Suprapubic skin (tissue), 3 donors: ENCODE measurements at regions not wholly inside any gene's neighbourhood (a gene's known extent, or its start where the extent isn't known, plus 50 kb on each side); places are given as distances from the start of the nearest gene placed in this dataset.

Experiments
- POLR2AphosphoS5 ChIP-seq, 3 donors: sonication (generic); formaldehyde crosslinking; IDR thresholded peaks; one replicate each; pipeline ENCODE4 v1.6.1; 2017; ENCODE audit warnings: antibody characterized with exemption in 3 of 3
- TF ChIP-seq, protein P1 (sequence below), 2 donors: fragments of 200-600 bp in 1 of 2; fragments of 450-650 bp in 1 of 2; sonication (generic) in 1 of 2; IDR thresholded peaks; one replicate each; pipeline ENCODE4 v1.5.1; 2016 to 2019; ENCODE audit warnings: antibody characterized with exemption in 2 of 2, mild to moderate bottlenecking in 1 of 2, moderate library complexity in 1 of 2

DNA sequence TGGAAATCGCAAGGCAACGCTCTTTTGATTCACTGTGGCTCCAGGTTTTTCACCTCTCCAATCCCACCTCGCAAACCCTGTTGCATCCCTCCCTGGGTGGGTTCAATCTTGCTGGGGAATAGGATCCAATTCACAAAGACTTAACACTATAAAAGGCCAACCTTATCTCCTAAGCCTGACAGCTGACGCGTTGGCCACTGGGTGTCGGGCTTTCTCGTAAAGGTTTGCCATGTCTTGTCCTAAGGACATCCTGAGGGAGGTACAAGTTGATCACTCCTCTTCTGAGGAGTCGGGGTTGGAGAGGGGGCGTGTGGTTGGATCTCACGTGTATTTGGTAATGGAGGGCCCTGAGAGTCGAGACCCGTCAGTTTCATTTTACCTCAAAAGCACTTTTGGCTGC, 112.6 kb upstream of the FZD10 start:
- TF ChIP-seq, protein P1, sequence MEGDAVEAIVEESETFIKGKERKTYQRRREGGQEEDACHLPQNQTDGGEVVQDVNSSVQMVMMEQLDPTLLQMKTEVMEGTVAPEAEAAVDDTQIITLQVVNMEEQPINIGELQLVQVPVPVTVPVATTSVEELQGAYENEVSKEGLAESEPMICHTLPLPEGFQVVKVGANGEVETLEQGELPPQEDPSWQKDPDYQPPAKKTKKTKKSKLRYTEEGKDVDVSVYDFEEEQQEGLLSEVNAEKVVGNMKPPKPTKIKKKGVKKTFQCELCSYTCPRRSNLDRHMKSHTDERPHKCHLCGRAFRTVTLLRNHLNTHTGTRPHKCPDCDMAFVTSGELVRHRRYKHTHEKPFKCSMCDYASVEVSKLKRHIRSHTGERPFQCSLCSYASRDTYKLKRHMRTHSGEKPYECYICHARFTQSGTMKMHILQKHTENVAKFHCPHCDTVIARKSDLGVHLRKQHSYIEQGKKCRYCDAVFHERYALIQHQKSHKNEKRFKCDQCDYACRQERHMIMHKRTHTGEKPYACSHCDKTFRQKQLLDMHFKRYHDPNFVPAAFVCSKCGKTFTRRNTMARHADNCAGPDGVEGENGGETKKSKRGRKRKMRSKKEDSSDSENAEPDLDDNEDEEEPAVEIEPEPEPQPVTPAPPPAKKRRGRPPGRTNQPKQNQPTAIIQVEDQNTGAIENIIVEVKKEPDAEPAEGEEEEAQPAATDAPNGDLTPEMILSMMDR (IDR thresholded peaks at IDR 0.05): no peak
- no peak for TF ChIP-seq POLR2AphosphoS5 (IDR thresholded peaks at IDR 0.05)
